Heart left ventricle (tissue), 13 donors: ENCODE measurements at regions not wholly inside any gene's neighbourhood (a gene's known extent, or its start where the extent isn't known, plus 50 kb on each side); places are given as distances from the start of the nearest gene placed in this dataset.

Source experiments
- CTCF ChIP-seq, 12 donors: fragments of 200-600 bp; sonication (generic) in 4 of 12; IDR thresholded peaks; one replicate each; pipeline versions ENCODE4 v1.5.0 to v1.8.0; 2018 to 2022; ENCODE audit warnings: antibody characterized with exemption in 12 of 12, mild to moderate bottlenecking in 5 of 12
- POLR2A ChIP-seq, 2 donors: fragments of 450-650 bp; IDR thresholded peaks; one replicate each; pipeline ENCODE4 v1.6.1; 2017; ENCODE audit warnings: antibody characterized with exemption in 2 of 2, mild to moderate bottlenecking in 2 of 2, moderate library complexity in 2 of 2
- donor health status: ischemic (EF 13 %, LVEDD 7.1; RV severe dilation, severe dysfunction).
- donor health status: DM: no; HTN: yes; CAD: no.
- donor health status: DM: no; HTN: no; CAD: no.
- donor health status: ischemic (EF 25% LVEDD 6.9; RV normal size, moderate dysfunction).
- donor health status: ischemic (EF 25% LVEDD 5.7; RV mildly dilated, moderate dysfunction).
- donor health status: ischemic (EF 35%, LVEDD 5.7; RV mildly dilated, moderate dysfunction).
- donor health status: nonischemic (EF 11% LVEDD 7.7; RV severe dilation, severe dysfunction).
- donor health status: DM: yes; HTN: yes; CAD: no.
- donor health status: PGD.
- donor health status: ischemic (EF 29% LVEDD 5.4; RV normal size, mild dysfunction).
- donor health status: nonischemic (EF 23%, LVEDD 6.1; RV moderate dilation, normal function).

GRCh38 chr1:55592122-55592521 lies 377.0 kb upstream of the USP24 start:
- no peak for TF ChIP-seq CTCF (IDR thresholded peaks at IDR 0.05)
- TF ChIP-seq POLR2A (IDR thresholded peaks at IDR 0.05): no peak
